Naive B cell (primary cell): ENCODE measurements at regions not wholly inside any gene's neighbourhood (a gene's known extent, or its start where the extent isn't known, plus 50 kb on each side); places are given as distances from the start of the nearest gene placed in this dataset.

ENCODE experiments used
- ATAC-seq, 2 donors: fragments of 150-1000 bp; cut with Tn5 transposase; 2 replicates each; pipeline ENCODE4 v1.10.0; 2021; ENCODE audit warnings: low read depth in 2 of 2, mild to moderate bottlenecking in 2 of 2, moderate library complexity in 2 of 2
- DNase-seq: peaks from one replicate; pipeline ENCODE4 v3.0.0; 2022
- H3K27ac Mint-ChIP-seq, 6 donors: one replicate each; pipeline ENCODE4 v1.8.0; 2020 to 2022; ENCODE audit warnings: mild to moderate bottlenecking in 6 of 6, mixed read lengths in 6 of 6, moderate library complexity in 5 of 6, inconsistent platforms in 2 of 6
- H3K27me3 Mint-ChIP-seq, 3 donors: one replicate each; pipeline ENCODE4 v1.8.0; 2021 to 2022; ENCODE audit warnings: mixed read lengths in 3 of 3, mild to moderate bottlenecking in 1 of 3
- H3K36me3 Mint-ChIP-seq, 2 donors: one replicate each; pipeline ENCODE4 v1.8.0; 2020 to 2022; ENCODE audit warnings: mixed read lengths in 2 of 2, inconsistent platforms in 1 of 2, mild to moderate bottlenecking in 1 of 2
- H3K4me1 Mint-ChIP-seq, 3 donors: one replicate each; pipeline ENCODE4 v1.8.0; 2020 to 2022; ENCODE audit warnings: mixed read lengths in 3 of 3, inconsistent platforms in 1 of 3, mild to moderate bottlenecking in 1 of 3, moderate library complexity in 1 of 3
- H3K4me3 Mint-ChIP-seq, 8 donors: one replicate each; pipeline ENCODE4 v1.8.0; 2020 to 2022; ENCODE audit warnings: mild to moderate bottlenecking in 8 of 8, mixed read lengths in 8 of 8, moderate library complexity in 8 of 8, inconsistent platforms in 2 of 8
- H3K9me3 Mint-ChIP-seq, 7 donors: one replicate each; pipeline ENCODE4 v1.8.0; 2020 to 2022; ENCODE audit warnings: mixed read lengths in 7 of 7, mild to moderate bottlenecking in 5 of 7, inconsistent platforms in 2 of 7, moderate library complexity in 1 of 7

DNA sequence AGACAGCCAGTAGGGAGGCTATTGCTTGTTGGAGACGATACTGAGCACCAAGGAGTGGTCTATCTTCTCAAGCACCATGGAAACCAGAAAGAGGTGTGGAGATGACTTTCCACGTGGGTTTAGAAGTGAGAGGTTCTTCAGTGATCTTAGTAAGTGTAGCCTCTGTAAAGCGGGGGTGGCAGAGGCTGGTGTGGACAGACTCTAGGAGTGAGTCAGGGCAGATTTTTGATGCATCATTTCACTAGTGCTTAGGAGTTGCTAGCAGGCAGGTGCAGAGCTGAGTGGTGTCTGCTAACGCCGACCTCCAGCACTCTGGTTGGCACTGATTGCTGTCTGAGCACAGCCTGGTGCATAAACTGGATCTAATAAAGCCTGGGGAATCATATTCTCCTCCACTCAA, 78.4 kb upstream of the ADO start:
- H3K27ac Mint-ChIP-seq: no peak overlapping the region
- no peaks in the 10 kb centered on the region for H3K9me3 Mint-ChIP-seq
- ATAC-seq (no peak), DNase-seq (no peak)
- H3K27me3 Mint-ChIP-seq: peaks cover 21 to 30% (median 24%) of the 10 kb centered on the region in 3 donors
- H3K36me3 Mint-ChIP-seq: no peaks in the 10 kb centered on the region
- no peak overlapping the region for H3K4me3 Mint-ChIP-seq
- peaks cover 0 to 5% (median 3%) of the 10 kb centered on the region in 3 donors for H3K4me1 Mint-ChIP-seq

DNA sequence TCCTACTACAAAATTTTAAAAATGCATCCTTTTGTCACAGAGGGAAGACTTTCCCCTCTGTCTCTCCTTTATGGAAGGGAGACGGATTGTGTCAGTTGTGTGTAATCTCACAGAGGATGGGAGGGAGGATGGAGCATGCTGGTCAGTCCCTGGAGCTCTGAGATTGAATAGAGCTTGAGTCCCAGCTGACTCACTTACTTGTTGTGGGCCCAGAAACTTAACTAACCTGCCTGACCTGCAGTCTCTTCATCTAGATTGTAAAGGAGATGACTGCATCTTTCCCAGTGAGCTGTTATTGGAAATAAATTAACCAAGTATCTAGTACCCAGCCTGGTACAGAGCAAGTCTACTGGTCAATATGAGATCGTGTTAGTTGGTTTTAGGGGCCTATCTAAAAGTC, 77.9 kb upstream of the ADO start:
- no peaks in the 10 kb centered on the region for H3K36me3 Mint-ChIP-seq
- no peak overlapping the region for H3K4me3 Mint-ChIP-seq
- peaks cover 2 to 5% (median 3%) of the 10 kb centered on the region in 3 donors for H3K4me1 Mint-ChIP-seq
- DNase-seq: no peak
- ATAC-seq: no peak
- no peaks in the 10 kb centered on the region for H3K9me3 Mint-ChIP-seq
- H3K27ac Mint-ChIP-seq: no peak overlapping the region
- H3K27me3 Mint-ChIP-seq: peaks cover 21 to 30% (median 24%) of the 10 kb centered on the region in 3 donors

GRCh38 chr10:62727934-62728333, 76.6 kb upstream of the ADO start:
- no peak for DNase-seq
- Mint-ChIP-seq H3K4me3 (no peak overlapping the region), H3K9me3 (no peaks in the 10 kb centered on the region), H3K27me3 (peaks cover 21 to 30% (median 24%) of the 10 kb centered on the region in 3 donors), H3K27ac (no peak overlapping the region), H3K4me1 (peaks cover 2 to 5% (median 3%) of the 10 kb centered on the region in 3 donors), H3K36me3 (no peaks in the 10 kb centered on the region)
- ATAC-seq: no peak

DNA sequence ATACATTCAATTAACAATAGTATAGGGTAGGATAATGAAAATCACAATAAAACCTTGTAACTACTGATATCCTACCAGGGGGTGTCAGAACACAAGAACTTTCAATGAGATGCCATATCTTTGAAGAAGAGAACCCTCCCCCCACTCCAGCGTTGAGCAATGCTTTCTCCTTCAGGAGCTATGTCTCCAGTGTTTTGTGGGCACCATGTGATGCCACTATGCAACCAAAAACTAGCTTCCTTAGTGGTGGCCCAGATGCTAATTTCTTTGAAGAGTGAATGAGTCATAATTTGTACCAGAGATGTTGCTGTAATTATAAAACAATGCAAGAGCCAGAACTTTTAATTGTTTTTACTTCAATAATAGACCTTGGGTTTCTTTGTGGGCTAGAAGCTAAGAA, 76.0 kb upstream of the ADO start:
- Mint-ChIP-seq H3K27ac (no peak overlapping the region), H3K9me3 (no peaks in the 10 kb centered on the region), H3K36me3 (no peaks in the 10 kb centered on the region), H3K4me3 (no peak overlapping the region), H3K27me3 (peaks cover 21 to 30% (median 24%) of the 10 kb centered on the region in 3 donors), H3K4me1 (peaks cover 2 to 5% (median 3%) of the 10 kb centered on the region in 3 donors)
- no peak for ATAC-seq
- no peak for DNase-seq

DNA sequence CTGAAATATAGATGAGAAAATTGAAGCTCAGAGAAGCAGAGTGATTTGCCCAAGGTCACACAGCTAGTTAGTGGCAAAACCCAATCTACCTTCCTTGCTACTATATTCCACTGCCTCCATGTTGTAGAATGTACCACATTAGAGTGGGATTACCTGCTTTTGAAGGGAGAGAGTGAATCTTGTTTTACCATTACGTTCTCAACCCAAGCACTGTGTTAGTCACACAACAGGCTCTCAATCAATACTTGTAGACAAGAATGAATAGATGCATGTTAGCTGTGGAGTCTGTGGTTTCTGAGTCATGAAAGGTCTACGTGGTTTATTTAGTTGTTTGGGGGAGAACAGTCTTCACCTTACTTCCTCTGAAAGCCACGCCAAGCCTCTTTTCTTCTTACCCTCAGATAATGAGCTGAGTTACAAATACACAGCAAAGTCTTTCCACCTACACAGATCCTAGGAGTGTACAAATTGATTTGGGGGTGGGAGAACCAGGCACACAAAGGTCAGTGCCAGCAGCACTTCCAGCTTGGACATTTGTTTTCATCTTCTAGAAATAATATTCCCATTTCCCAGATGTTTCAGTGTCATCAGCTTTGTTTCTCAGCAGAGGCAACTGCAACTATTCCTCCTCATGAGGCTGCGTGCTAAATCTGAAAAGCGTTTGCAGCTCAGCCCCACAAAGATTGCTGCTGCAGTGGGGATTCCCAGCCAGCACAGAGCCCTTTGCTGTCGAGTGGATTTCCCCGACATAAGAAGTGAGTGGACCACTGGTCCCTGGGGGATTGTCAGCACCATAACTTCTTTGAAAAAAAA, 71.5 kb upstream of the ADO start:
- H3K9me3 Mint-ChIP-seq: no peaks in the 10 kb centered on the region

DNA sequence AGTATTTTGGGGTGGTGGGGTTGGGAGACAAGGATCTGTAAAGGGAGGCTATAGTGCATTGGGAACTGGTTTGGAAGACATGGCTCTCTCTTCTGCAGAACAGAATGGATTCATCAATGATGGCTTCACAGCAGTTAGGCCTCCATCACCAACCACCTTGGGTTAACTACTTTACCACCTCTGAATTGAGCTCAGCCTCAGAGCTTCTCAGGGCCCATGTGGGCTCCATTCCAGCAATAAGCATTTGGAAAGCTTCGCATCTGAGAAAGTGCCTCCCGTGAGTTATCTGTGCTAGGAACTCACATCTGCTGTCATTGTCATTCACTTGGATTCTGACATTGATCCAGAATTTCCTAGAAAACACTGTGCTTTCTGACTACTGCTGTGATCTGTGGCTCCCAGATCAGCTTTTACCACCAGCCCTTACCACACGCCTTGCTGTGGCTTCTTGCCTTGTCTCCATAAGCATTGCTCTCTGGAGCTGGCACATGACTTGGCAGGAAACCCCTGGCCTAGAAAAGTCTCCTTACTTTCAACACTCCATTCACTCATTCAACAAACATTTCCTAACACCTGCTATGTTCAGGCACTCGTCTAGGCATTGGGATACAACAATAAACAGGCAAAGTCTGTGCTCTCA, 70.7 kb upstream of the ADO start:
- Mint-ChIP-seq H3K4me1 (peaks cover 0 to 5% (median 3%) of the 10 kb centered on the region in 3 donors), H3K27me3 (peaks cover 0 to 8% (median 0%) of the 10 kb centered on the region in 3 donors), H3K27ac (peak overlapping the region in 1 of 6 donors; percentile 35), H3K9me3 (no peaks in the 10 kb centered on the region), H3K4me3 (peak overlapping the region in 5 of 8 donors; percentile 10 to 79 (median 61)), H3K36me3 (no peaks in the 10 kb centered on the region)
- ATAC-seq (peak; percentile 16 to 20), DNase-seq (no peak)

More for the DNA sequence above, 71.5 kb upstream of the ADO start:
- Mint-ChIP-seq H3K36me3 (no peaks in the 10 kb centered on the region), H3K4me3 (peak overlapping the region in 5 of 8 donors; percentile 10 to 79 (median 61)), H3K27me3 (peaks cover 0 to 8% (median 0%) of the 10 kb centered on the region in 3 donors), H3K27ac (peak overlapping the region in 5 of 6 donors; percentile 35 to 79 (median 62)), H3K4me1 (peaks cover 0 to 5% (median 3%) of the 10 kb centered on the region in 3 donors)
- ATAC-seq (peak; percentile 85 to 88), DNase-seq (peak; percentile 49)

DNA sequence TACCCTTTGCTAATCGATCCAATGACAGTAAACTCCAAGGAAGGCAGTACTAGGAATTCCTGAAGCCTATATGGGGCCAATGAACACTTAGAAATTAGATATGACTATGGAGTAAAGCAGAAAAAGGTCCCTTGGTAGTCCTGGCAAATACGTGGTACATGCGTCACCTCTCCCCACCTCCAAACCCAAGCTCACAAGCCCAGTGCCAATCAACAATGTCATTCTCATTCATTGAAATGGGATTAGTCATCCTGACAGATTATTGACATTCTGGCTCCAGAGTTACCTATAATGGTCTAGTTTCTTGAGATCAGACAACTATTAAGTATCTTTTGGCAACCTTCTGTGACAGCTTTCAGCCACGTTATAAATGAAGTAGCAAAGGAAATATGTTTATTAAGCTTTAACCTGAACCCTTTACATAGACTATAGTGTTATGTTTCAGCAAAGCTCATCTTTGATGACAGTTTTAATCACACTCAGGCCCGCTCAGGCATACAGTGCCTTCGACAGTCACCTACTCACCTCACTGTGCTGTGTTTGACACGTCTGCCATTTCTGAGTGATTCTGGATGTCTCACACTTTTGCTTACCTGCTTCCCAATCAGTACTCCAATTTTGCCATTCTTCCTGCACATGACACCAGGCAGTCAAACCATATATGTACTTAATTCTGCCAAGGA, 69.6 kb upstream of the ADO start:
- Mint-ChIP-seq H3K36me3 (no peaks in the 10 kb centered on the region), H3K4me3 (no peak overlapping the region), H3K4me1 (peaks cover 0 to 5% (median 0%) of the 10 kb centered on the region in 3 donors), H3K9me3 (no peaks in the 10 kb centered on the region), H3K27me3 (no peaks in the 10 kb centered on the region), H3K27ac (no peak overlapping the region)
- DNase-seq (no peak), ATAC-seq (no peak)

- H3K4me1 Mint-ChIP-seq: peaks cover 0 to 5% (median 0%) of the 10 kb centered on the region in 3 donors
- H3K27ac Mint-ChIP-seq: no peak overlapping the region
- peak; percentile 34 to 53 for ATAC-seq
- H3K36me3 Mint-ChIP-seq: no peaks in the 10 kb centered on the region
- DNase-seq: peak; percentile 19
- no peaks in the 10 kb centered on the region for H3K9me3 Mint-ChIP-seq
- H3K27me3 Mint-ChIP-seq: no peaks in the 10 kb centered on the region
- H3K4me3 Mint-ChIP-seq: no peak overlapping the region
Measured at GRCh38 chr10:62735464-62736167, 68.9 kb upstream of the ADO start.

GRCh38 chr10:62736168-62736546, 68.4 kb upstream of the ADO start:
- Mint-ChIP-seq H3K4me3 (no peak overlapping the region), H3K4me1 (peaks cover 0 to 5% (median 0%) of the 10 kb centered on the region in 3 donors), H3K9me3 (no peaks in the 10 kb centered on the region), H3K36me3 (no peaks in the 10 kb centered on the region), H3K27ac (no peak overlapping the region), H3K27me3 (no peaks in the 10 kb centered on the region)
- no peak for ATAC-seq
- DNase-seq: no peak

DNA sequence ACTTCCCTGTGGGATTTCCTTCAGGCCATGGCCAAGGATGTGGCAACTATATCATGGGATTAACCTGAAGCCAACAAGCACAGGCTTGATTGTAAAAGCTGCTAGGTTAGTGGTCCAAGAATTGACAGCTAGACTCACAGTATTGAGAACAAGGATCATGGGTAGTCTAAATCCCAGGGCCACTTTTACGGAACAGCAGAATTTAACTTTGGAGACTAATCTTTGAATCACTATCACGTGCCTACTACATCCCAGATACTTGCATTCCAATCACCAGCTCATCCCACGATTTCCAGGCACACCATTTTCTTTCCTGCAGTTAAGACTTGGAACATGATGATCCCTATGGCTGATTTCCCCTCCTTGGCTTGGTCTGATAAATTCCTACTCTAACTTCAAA, 65.6 kb upstream of the ADO start:
- no peaks in the 10 kb centered on the region for H3K9me3 Mint-ChIP-seq
- ATAC-seq: no peak

DNA sequence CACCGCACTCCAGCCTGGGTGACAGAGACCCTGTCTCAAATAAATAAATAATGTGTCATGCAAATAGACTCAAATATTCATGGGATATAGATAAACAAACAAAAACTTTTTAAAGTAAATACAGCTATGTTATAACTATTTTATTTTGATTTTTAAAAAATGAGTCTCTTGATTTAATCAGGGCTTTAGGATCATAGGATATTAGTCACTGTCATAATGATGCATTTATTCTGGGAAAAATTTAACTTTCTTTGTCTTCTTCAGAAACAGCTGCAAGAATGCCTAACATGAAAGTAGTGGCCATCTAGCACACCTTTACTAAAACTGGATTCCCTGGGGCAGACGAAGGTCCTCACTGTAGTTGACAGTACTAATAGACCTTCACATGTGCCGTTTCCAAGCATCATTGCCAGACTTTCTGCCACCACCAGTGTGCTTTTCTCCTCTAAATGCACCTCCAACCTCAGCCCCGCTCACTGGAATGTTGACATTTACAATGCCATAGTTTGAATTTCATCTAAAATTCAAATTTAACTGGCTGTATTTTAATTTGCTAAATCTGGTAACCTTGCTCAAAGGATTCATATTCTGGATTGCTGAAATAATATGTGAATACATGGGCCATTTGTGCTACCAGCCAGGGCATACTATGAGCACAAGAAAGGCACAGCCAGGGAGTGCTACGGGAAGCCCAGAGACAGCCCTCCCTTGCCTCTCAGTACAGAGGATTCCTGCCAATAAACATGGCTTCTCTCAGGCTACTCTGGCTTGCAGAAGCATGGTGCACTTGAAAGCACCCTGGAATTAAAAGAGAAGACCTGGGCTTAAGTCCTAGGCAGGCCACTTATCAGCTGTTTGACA, 63.4 kb upstream of the ADO start:
- DNase-seq (no peak), ATAC-seq (no peak)
- peak overlapping the region in 1 of 6 donors; percentile 19 for H3K27ac Mint-ChIP-seq
- H3K36me3 Mint-ChIP-seq: no peaks in the 10 kb centered on the region
- peaks cover 0 to 3% (median 0%) of the 10 kb centered on the region in 3 donors for H3K27me3 Mint-ChIP-seq
- H3K4me1 Mint-ChIP-seq: peaks cover 16 to 19% (median 18%) of the 10 kb centered on the region in 3 donors
- H3K4me3 Mint-ChIP-seq: no peak overlapping the region
- no peaks in the 10 kb centered on the region for H3K9me3 Mint-ChIP-seq

More for the DNA sequence above, 65.6 kb upstream of the ADO start:
- Mint-ChIP-seq H3K36me3 (no peaks in the 10 kb centered on the region), H3K27ac (no peak overlapping the region), H3K4me3 (no peak overlapping the region), H3K27me3 (no peaks in the 10 kb centered on the region), H3K4me1 (peaks cover 12 to 18% (median 16%) of the 10 kb centered on the region in 3 donors)
- no peak for DNase-seq

DNA sequence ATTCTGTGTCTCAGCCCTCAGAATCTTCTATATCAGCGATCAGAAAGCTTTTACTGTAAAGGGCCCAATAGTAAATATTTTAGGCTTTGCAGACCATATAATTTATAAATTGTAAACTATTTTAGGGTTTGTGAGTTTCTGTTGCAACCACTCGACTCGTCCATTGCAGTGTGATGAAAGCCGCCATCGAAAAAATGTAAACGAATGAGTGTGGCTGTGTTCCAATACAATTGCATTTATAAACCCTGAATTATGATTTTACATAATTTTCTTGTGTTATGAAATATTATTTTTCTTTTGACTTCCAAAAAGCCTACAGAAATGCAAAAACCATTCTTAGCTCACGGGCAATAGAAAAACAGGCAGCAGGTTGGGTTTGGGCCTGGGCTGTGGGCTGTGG, 62.5 kb upstream of the ADO start:
- Mint-ChIP-seq H3K27ac (no peak overlapping the region), H3K4me1 (peaks cover 14 to 19% (median 16%) of the 10 kb centered on the region in 3 donors), H3K4me3 (peak overlapping the region in 1 of 8 donors; percentile 45), H3K9me3 (no peaks in the 10 kb centered on the region), H3K36me3 (no peaks in the 10 kb centered on the region), H3K27me3 (peaks cover 0 to 3% (median 0%) of the 10 kb centered on the region in 3 donors)
- no peak for DNase-seq
- ATAC-seq: no peak
